SK-N-SH treated with all-trans-retinoic acid at 6 μM for 48 hours (cell line): ENCODE measurements at regions not wholly inside any gene's neighbourhood (a gene's known extent, or its start where the extent isn't known, plus 50 kb on each side); places are given as distances from the start of the nearest gene placed in this dataset.

ENCODE experiments used
- ATAC-seq: fragments of 200-7000 bp; cut with Tn5 transposase; 3 replicates; pipeline ENCODE4 v1.9.1; 2020; ENCODE audit warnings: mild to moderate bottlenecking, moderate library complexity
- ARNTL ChIP-seq: fragments of 450-650 bp; formaldehyde crosslinking; IDR thresholded peaks from 2 replicates; pipeline ENCODE4 v1.5.0; 2020; ENCODE audit warnings: low read depth, mild to moderate bottlenecking, moderate library complexity, borderline replicate concordance
- ESRRG ChIP-seq: fragments of 250-450 bp; sonication (Bioruptor Pico); IDR thresholded peaks from 2 replicates; pipeline ENCODE4 v1.6.1; 2021; ENCODE audit warnings: mild to moderate bottlenecking
- GLIS3 ChIP-seq: fragments of 250-450 bp; sonication (Bioruptor Pico); IDR thresholded peaks from 2 replicates; pipeline ENCODE4 v1.5.0; 2020; ENCODE audit warnings: mild to moderate bottlenecking, moderate library complexity
- OSR1 ChIP-seq: fragments of 250-450 bp; sonication (Bioruptor Pico); IDR thresholded peaks from 2 replicates; pipeline ENCODE4 v1.8.0; 2022; ENCODE audit warnings: moderate library complexity, mild to moderate bottlenecking, inconsistent platforms
- PPARA ChIP-seq: fragments of 250-450 bp; sonication (Bioruptor Pico); IDR thresholded peaks from 2 replicates; pipeline ENCODE4 v1.5.0; 2020; ENCODE audit warnings: mild to moderate bottlenecking, borderline replicate concordance
- RARB ChIP-seq: fragments of 250-450 bp; sonication (Bioruptor Pico); IDR thresholded peaks from 2 replicates; pipeline ENCODE4 v1.8.0; 2021; ENCODE audit warnings: mild to moderate bottlenecking, moderate library complexity
- SNAI2 ChIP-seq: fragments of 250-450 bp; sonication (Bioruptor Pico); IDR thresholded peaks from 2 replicates; pipeline ENCODE4 v1.5.0; 2020; ENCODE audit warnings: mild to moderate bottlenecking, moderate library complexity
- TOX ChIP-seq: fragments of 250-450 bp; sonication (Bioruptor Pico); IDR thresholded peaks from 2 replicates; pipeline ENCODE4 v1.8.0; 2021; ENCODE audit warnings: mild to moderate bottlenecking, moderate library complexity, borderline replicate concordance
- ZC3H10 ChIP-seq: fragments of 250-450 bp; sonication (Bioruptor Pico); IDR thresholded peaks from 2 replicates; pipeline ENCODE4 v1.5.1; 2021; ENCODE audit warnings: mild to moderate bottlenecking, moderate library complexity
- TF ChIP-seq, protein P1 (sequence below): fragments of 250-450 bp; sonication (Bioruptor Pico); IDR thresholded peaks from 2 replicates; pipeline ENCODE4 v1.8.0; 2020; ENCODE audit warnings: mild to moderate bottlenecking, moderate library complexity, borderline replicate concordance
- TF ChIP-seq, protein P2 (sequence below): fragments of 250-450 bp; sonication (Bioruptor Pico); IDR thresholded peaks from 2 replicates; pipeline ENCODE4 v1.5.1; 2021; ENCODE audit warnings: mild to moderate bottlenecking, moderate library complexity
- TF ChIP-seq, protein P3 (sequence below): fragments of 250-450 bp; sonication (Bioruptor Pico); IDR thresholded peaks from 2 replicates; pipeline ENCODE4 v1.5.1; 2020; ENCODE audit warnings: low read depth, mild to moderate bottlenecking, moderate library complexity

DNA sequence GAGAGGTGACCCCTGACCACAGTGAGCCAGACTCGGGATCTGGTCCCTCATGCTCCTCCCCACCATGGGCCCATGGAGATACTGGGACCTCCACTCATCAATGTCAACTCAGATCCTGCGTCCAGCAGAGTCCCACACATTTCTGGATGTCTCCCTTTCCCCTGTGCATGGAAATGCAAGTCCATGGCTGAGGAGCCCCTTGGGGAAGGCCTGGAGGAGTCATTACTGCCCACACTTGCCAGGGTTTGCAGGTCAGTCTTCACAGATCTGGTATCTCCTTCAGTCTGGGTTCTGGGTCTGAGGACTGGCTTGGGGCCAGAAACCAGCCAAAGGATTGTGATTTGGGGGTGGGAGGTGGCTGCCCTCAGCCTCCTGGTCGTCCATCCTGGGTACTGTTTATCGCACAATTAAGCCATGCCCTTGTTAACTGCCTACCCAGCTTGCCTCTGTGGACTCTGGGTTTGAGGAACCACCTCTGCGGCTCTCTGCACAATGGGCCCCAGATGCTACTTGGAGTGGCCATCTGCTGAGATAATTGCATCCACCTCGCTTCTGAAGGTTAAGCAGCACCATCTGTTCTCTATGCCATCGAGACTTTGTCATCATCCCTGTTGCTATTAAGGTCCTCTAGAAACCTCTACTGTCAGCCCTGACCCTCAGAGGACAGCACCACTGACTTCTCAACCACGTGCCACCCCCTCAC, 49.9 kb upstream of the KLF13 start:
- no peak for TF ChIP-seq TOX (CRISPR knock-in tag)
- TF ChIP-seq ESRRG (CRISPR knock-in tag) = no peak
- no peak for TF ChIP-seq RARB (CRISPR knock-in tag)
- TF ChIP-seq, protein P1, sequence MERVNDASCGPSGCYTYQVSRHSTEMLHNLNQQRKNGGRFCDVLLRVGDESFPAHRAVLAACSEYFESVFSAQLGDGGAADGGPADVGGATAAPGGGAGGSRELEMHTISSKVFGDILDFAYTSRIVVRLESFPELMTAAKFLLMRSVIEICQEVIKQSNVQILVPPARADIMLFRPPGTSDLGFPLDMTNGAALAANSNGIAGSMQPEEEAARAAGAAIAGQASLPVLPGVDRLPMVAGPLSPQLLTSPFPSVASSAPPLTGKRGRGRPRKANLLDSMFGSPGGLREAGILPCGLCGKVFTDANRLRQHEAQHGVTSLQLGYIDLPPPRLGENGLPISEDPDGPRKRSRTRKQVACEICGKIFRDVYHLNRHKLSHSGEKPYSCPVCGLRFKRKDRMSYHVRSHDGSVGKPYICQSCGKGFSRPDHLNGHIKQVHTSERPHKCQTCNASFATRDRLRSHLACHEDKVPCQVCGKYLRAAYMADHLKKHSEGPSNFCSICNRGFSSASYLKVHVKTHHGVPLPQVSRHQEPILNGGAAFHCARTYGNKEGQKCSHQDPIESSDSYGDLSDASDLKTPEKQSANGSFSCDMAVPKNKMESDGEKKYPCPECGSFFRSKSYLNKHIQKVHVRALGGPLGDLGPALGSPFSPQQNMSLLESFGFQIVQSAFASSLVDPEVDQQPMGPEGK (CRISPR knock-in tag) = no peak
- TF ChIP-seq, protein P2, sequence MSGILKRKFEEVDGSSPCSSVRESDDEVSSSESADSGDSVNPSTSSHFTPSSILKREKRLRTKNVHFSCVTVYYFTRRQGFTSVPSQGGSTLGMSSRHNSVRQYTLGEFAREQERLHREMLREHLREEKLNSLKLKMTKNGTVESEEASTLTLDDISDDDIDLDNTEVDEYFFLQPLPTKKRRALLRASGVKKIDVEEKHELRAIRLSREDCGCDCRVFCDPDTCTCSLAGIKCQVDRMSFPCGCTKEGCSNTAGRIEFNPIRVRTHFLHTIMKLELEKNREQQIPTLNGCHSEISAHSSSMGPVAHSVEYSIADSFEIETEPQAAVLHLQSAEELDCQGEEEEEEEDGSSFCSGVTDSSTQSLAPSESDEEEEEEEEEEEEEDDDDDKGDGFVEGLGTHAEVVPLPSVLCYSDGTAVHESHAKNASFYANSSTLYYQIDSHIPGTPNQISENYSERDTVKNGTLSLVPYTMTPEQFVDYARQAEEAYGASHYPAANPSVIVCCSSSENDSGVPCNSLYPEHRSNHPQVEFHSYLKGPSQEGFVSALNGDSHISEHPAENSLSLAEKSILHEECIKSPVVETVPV (CRISPR knock-in tag) = no peak
- TF ChIP-seq ZC3H10 = no peak
- TF ChIP-seq, protein P3, sequence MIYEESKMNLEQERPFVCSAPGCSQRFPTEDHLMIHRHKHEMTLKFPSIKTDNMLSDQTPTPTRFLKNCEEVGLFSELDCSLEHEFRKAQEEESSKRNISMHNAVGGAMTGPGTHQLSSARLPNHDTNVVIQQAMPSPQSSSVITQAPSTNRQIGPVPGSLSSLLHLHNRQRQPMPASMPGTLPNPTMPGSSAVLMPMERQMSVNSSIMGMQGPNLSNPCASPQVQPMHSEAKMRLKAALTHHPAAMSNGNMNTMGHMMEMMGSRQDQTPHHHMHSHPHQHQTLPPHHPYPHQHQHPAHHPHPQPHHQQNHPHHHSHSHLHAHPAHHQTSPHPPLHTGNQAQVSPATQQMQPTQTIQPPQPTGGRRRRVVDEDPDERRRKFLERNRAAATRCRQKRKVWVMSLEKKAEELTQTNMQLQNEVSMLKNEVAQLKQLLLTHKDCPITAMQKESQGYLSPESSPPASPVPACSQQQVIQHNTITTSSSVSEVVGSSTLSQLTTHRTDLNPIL = no peak
- TF ChIP-seq ARNTL (CRISPR knock-in tag) = no peak
- TF ChIP-seq GLIS3 (CRISPR knock-in tag) = no peak
- no peak for TF ChIP-seq SNAI2 (CRISPR knock-in tag)
- no peak for TF ChIP-seq PPARA (CRISPR knock-in tag)
- no peak for TF ChIP-seq OSR1 (CRISPR knock-in tag)
- TF ChIP-seq, all 23 proteins: peak for 0
- ATAC-seq = no peak
